SK-N-SH (cell line): ENCODE measurements at regions not wholly inside any gene's neighbourhood (a gene's known extent, or its start where the extent isn't known, plus 50 kb on each side); places are given as distances from the start of the nearest gene placed in this dataset.

ENCODE experiments used
- CTCF ChIA-PET: fragments of 300-600, 350-600 bp; formaldehyde crosslinking; extraction: SDS; loops from one replicate; lab custom pipeline; 2021; lab: Yijun Ruan, JAX
- POLR2A ChIA-PET: fragments of 350-600 bp; sonication (Branson Sonifier 250); formaldehyde crosslinking; extraction: SDS; loops from one replicate; lab custom pipeline; 2020; ENCODE audit warnings: antibody characterized with exemption, inconsistent platforms; lab: Yijun Ruan, JAX
- DNase-seq: peaks from one replicate; pipeline ENCODE4 v3.0.0; 2012
- H2AFZ ChIP-seq: fragments of 200-600 bp; sonication (generic); 2 replicates; pipeline ENCODE4 v1.8.1; 2016; ENCODE audit warnings: antibody characterized with exemption, mild to moderate bottlenecking, low read depth
- H3F3A ChIP-seq: fragments of 200-600 bp; sonication (generic); replicated peaks from 2 replicates; pipeline ENCODE3; 2016; ENCODE audit warnings: antibody characterized with exemption, mild to moderate bottlenecking; ENCODE audit not compliant: insufficient read depth
- H3K27ac ChIP-seq, 2 experiments: fragments of 200-500 bp in 1 of 2; fragments of 200-600 bp in 1 of 2; sonication (Bioruptor generic) in 1 of 2; sonication (generic), shearing (Covaris generic) in 1 of 2; 2 replicates each; pipeline versions ENCODE4 v1.5.1 to v1.6.1; 2014 to 2016; ENCODE audit warnings: low read depth in 2 of 2, inconsistent platforms in 1 of 2, low read length in 1 of 2, mild to moderate bottlenecking in 1 of 2, mixed read lengths in 1 of 2
- H3K27me3 ChIP-seq: fragments of 200-600 bp; sonication (generic), shearing (Covaris generic); 2 replicates; pipeline ENCODE4 v1.6.1; 2016; ENCODE audit warnings: mixed run types; ENCODE audit not compliant: insufficient read depth
- H3K36me3 ChIP-seq, 2 experiments: fragments of 200-500 bp in 1 of 2; fragments of 200-600 bp in 1 of 2; sonication (Bioruptor generic) in 1 of 2; sonication (generic) in 1 of 2; replicated peaks in 1 of 2; 2 replicates each; pipeline versions ENCODE3 to v1.5.1; 2014 to 2016; ENCODE audit warnings: low read length in 1 of 2, mild to moderate bottlenecking in 1 of 2; ENCODE audit not compliant: insufficient read depth in 2 of 2, control insufficient read depth in 1 of 2
- H3K4me1 ChIP-seq, 2 experiments: fragments of 200-500 bp in 1 of 2; fragments of 200-600 bp in 1 of 2; sonication (Bioruptor generic) in 1 of 2; sonication (generic), shearing (Covaris generic) in 1 of 2; 2 replicates each; pipeline versions ENCODE4 v1.5.1 to v1.6.1; 2014 to 2016; ENCODE audit warnings: low read depth in 1 of 2, low read length in 1 of 2, mixed run types in 1 of 2; ENCODE audit not compliant: insufficient read depth in 2 of 2, control insufficient read depth in 1 of 2
- H3K4me2 ChIP-seq: fragments of 200-600 bp; sonication (generic), shearing (Covaris generic); 2 replicates; pipeline ENCODE4 v1.6.1; 2017; ENCODE audit warnings: mixed run types
- H3K4me3 ChIP-seq, 2 experiments: fragments of 200-500 bp in 1 of 2; fragments of 200-600 bp in 1 of 2; sonication (Bioruptor generic) in 1 of 2; sonication (generic), shearing (Covaris generic) in 1 of 2; 2 replicates each; pipeline versions ENCODE4 v1.5.1 to v1.8.1; 2014 to 2016; ENCODE audit warnings: low read depth in 2 of 2, inconsistent platforms in 1 of 2, low read length in 1 of 2, mild to moderate bottlenecking in 1 of 2, mixed read lengths in 1 of 2, moderate library complexity in 1 of 2
- H3K79me2 ChIP-seq: fragments of 200-600 bp; sonication (generic); 2 replicates; pipeline ENCODE4 v1.8.1; 2017; ENCODE audit warnings: mild to moderate bottlenecking; ENCODE audit not compliant: insufficient read depth
- H3K9ac ChIP-seq: fragments of 200-600 bp; sonication (generic); 2 replicates; pipeline ENCODE4 v1.6.1; 2017; ENCODE audit warnings: mixed run types
- H3K9me2 ChIP-seq: fragments of 200-600 bp; sonication (generic); 2 replicates; pipeline ENCODE4 v1.6.1; 2017; ENCODE audit warnings: mixed run types
- H3K9me3 ChIP-seq: fragments of 200-600 bp; sonication (generic); 2 replicates; pipeline ENCODE4 v1.6.1; 2017; ENCODE audit warnings: mixed run types, mild to moderate bottlenecking, moderate library complexity
- H4K20me1 ChIP-seq: fragments of 200-600 bp; sonication (generic); 2 replicates; pipeline ENCODE4 v1.6.1; 2017; ENCODE audit warnings: mild to moderate bottlenecking, mixed run types; ENCODE audit not compliant: insufficient read depth
- CHD2 ChIP-seq: fragments of 150-350 bp; IDR thresholded peaks from 2 replicates; pipeline ENCODE4 v1.6.1; 2018; ENCODE audit warnings: low read length; ENCODE audit not compliant: partially characterized antibody
- CTCF ChIP-seq: fragments of 200-600 bp; sonication (generic); IDR thresholded peaks from 2 replicates; pipeline ENCODE4 v1.6.1; 2017; ENCODE audit warnings: antibody characterized with exemption, mild to moderate bottlenecking, moderate library complexity
- EP300 ChIP-seq, 2 experiments: IDR thresholded peaks; 2 replicates each; pipeline versions ENCODE4 v1.4.0 to v1.6.1; 2012; ENCODE audit warnings: borderline replicate concordance in 1 of 2, low read depth in 1 of 2, low read length in 1 of 2
- EZH2phosphoT487 ChIP-seq: fragments of 200-600 bp; sonication (generic); IDR thresholded peaks from 2 replicates; pipeline ENCODE4 v1.6.1; 2017; ENCODE audit warnings: low read depth, mixed run types, mild to moderate bottlenecking, antibody characterized with exemption, moderate library complexity, borderline replicate concordance
- FOSL2 ChIP-seq: IDR thresholded peaks from 2 replicates; pipeline ENCODE4 v1.4.0; 2012; ENCODE audit warnings: low read depth, mild to moderate bottlenecking, moderate library complexity, borderline replicate concordance
- FOXM1 ChIP-seq: IDR thresholded peaks from 2 replicates; pipeline ENCODE4 v1.4.0; 2012; ENCODE audit warnings: low read depth, mild to moderate bottlenecking
- GABPA ChIP-seq: IDR thresholded peaks from 2 replicates; pipeline ENCODE4 v1.4.0; 2012; ENCODE audit warnings: low read depth, mild to moderate bottlenecking
- GATA2 ChIP-seq: sonication (generic); formaldehyde crosslinking; IDR thresholded peaks from 2 replicates; pipeline ENCODE4 v1.5.0; 2020; ENCODE audit warnings: mild to moderate bottlenecking, missing genetic modification reagents
- IRF3 ChIP-seq: fragments of 150-350 bp; IDR thresholded peaks from 2 replicates; pipeline ENCODE4 v1.6.1; 2016; ENCODE audit warnings: mild to moderate bottlenecking, low read depth, low read length
- JUND ChIP-seq: IDR thresholded peaks from 2 replicates; pipeline ENCODE4 v1.4.0; 2012
- MAX ChIP-seq: IDR thresholded peaks from 2 replicates; pipeline ENCODE4 v1.4.0; 2012; ENCODE audit warnings: low read depth
- MEF2A ChIP-seq: IDR thresholded peaks from 2 replicates; pipeline ENCODE4 v1.4.0; 2012; ENCODE audit warnings: low read depth, borderline replicate concordance
- MXI1 ChIP-seq: IDR thresholded peaks from 2 replicates; pipeline ENCODE4 v1.6.1; 2012; ENCODE audit warnings: mild to moderate bottlenecking, low read depth, low read length, improper control_type of control experiment
- NFIC ChIP-seq: IDR thresholded peaks from 2 replicates; pipeline ENCODE4 v1.4.0; 2012; ENCODE audit warnings: borderline replicate concordance
- PBX3 ChIP-seq: IDR thresholded peaks from 2 replicates; pipeline ENCODE4; 2012
- POLR2AphosphoS5 ChIP-seq: IDR thresholded peaks from 2 replicates; pipeline ENCODE4 v1.6.1; 2012; ENCODE audit warnings: low read depth, low read length
- RAD21 ChIP-seq: IDR thresholded peaks from 2 replicates; pipeline ENCODE4 v1.6.1; 2012; ENCODE audit warnings: mild to moderate bottlenecking, low read length
- SMC3 ChIP-seq: IDR thresholded peaks from 2 replicates; pipeline ENCODE4 v1.6.1; 2012; ENCODE audit warnings: low read depth, low read length, improper control_type of control experiment
- TEAD4 ChIP-seq: IDR thresholded peaks from 2 replicates; pipeline ENCODE4 v1.4.0; 2012; ENCODE audit warnings: mild to moderate bottlenecking, borderline replicate concordance; ENCODE audit not compliant: insufficient read depth
- USF2 ChIP-seq: fragments of 150-350 bp; IDR thresholded peaks from 2 replicates; pipeline ENCODE4 v1.6.1; 2017; ENCODE audit warnings: antibody characterized with exemption, low read length, low read depth, borderline replicate concordance
- WGBS: methylation state at CpG from one replicate; pipeline ENCODE4 v1.1.6; 2017; ENCODE audit warnings: low lambda C conversion rate; 5-methylcytosine and 5-hydroxymethylcytosine counted together

- H3K36me3 ChIP-seq: no peaks in the 10 kb centered on the region
- 89% methylated on average over 2 of the region's 2 CpGs for WGBS
- H3K27me3 ChIP-seq: no peaks in the 10 kb centered on the region
- H3K79me2 ChIP-seq: no peaks in the 10 kb centered on the region
- no peak overlapping the region for H3K4me2 ChIP-seq
- ChIA-PET POLR2A (no interaction called here), CTCF (interaction anchor here (0.7 to 8.7 kb wide), 10 partner anchors 11 to 454 kb away, joined by 3 to 280 read pairs (median 6); no protein-coding TSS in a partner anchor)
- no peak overlapping the region; a peak in 1 of 4 replicates for H3K27ac ChIP-seq
- no peaks in the 10 kb centered on the region for H3K9me3 ChIP-seq
- no peaks in the 10 kb centered on the region for H4K20me1 ChIP-seq
- no peaks in the 10 kb centered on the region for H3K9me2 ChIP-seq
- TF ChIP-seq CTCF (no peak), SMC3 (no peak), EP300 (IDR thresholded peaks at IDR 0.05; ENCODE audit: borderline replicate concordance in 1 of 2, low read depth in 1 of 2, low read length in 1 of 2) (no peak), PBX3 (no peak), JUND (no peak), CHD2 (no peak), MAX (no peak), NFIC (no peak), TEAD4 (no peak), IRF3 (no peak), EZH2phosphoT487 (no peak), USF2 (no peak), FOXM1 (no peak), MXI1 (no peak), MEF2A (no peak), GABPA (no peak), FOSL2 (no peak), POLR2AphosphoS5 (no peak), RAD21 (no peak), GATA2 (CRISPR knock-in tag) (no peak)
- H3F3A ChIP-seq: peaks cover 19% of the 10 kb centered on the region
- DNase-seq: no peak
- H2AFZ ChIP-seq: no peak overlapping the region
- H3K4me3 ChIP-seq: no peak overlapping the region
- no peak overlapping the region; the same call in 1 of the 2 replicates for H3K9ac ChIP-seq
- peaks cover 5 to 6% of the 10 kb centered on the region in 2 experiments; a peak in 2 of 4 replicates for H3K4me1 ChIP-seq
Measured at GRCh38 chr1:115140442-115141144, 51.3 kb upstream of the TSPAN2 start.
